Activated CD4-positive, alpha-beta T cell treated with anti-CD3 and anti-CD28 coated beads for 48 hours (primary cell): ENCODE measurements at regions not wholly inside any gene's neighbourhood (a gene's known extent, or its start where the extent isn't known, plus 50 kb on each side); places are given as distances from the start of the nearest gene placed in this dataset.
"Not testable (repeated sequence)": the region's sequence is repeated elsewhere in the genome, so short reads cannot be mapped to it uniquely, and the experiment has no call there.

Source experiments
- DNase-seq: peaks from one replicate; pipeline ENCODE4 v3.0.0-alpha.2; 2020

- no peak for DNase-seq
Observed at GRCh38 chr2:129478902-129479517, 500.5 kb upstream of the RAB6C start.

GRCh38 chr2:129479892-129480291 lies 499.6 kb upstream of the RAB6C start:
- no peak for DNase-seq

GRCh38 chr2:129480790-129481189 lies 498.7 kb upstream of the RAB6C start:
- no peak for DNase-seq

GRCh38 chr2:129481306-129482219 lies 497.9 kb upstream of the RAB6C start:
- no peak for DNase-seq

GRCh38 chr2:129482626-129483025 lies 496.8 kb upstream of the RAB6C start:
- no peak for DNase-seq

- no peak for DNase-seq
Observed at GRCh38 chr2:129483366-129483765, 496.1 kb upstream of the RAB6C start.

GRCh38 chr2:129484999-129485897 lies 494.2 kb upstream of the RAB6C start:
- DNase-seq: no peak

- no peak for DNase-seq
Observed at GRCh38 chr2:129488376-129488775, 491.1 kb upstream of the RAB6C start.

GRCh38 chr2:129490641-129491040 lies 488.8 kb upstream of the RAB6C start:
- no peak for DNase-seq

GRCh38 chr2:129491308-129491707 lies 488.2 kb upstream of the RAB6C start:
- DNase-seq: no peak

- DNase-seq: no peak
Observed at GRCh38 chr2:129492548-129492947, 486.9 kb upstream of the RAB6C start.

GRCh38 chr2:129499747-129500146 lies 479.7 kb upstream of the RAB6C start:
- DNase-seq: no peak

- DNase-seq: no peak
Observed at GRCh38 chr2:129502781-129503180, 476.7 kb upstream of the RAB6C start.

GRCh38 chr2:129504646-129505045 lies 474.8 kb upstream of the RAB6C start:
- no peak for DNase-seq

GRCh38 chr2:129518937-129519336 lies 460.5 kb upstream of the RAB6C start:
- DNase-seq: no peak

- not testable (repeated sequence) for DNase-seq
Observed at GRCh38 chr2:129532158-129532557, 447.3 kb upstream of the RAB6C start.

GRCh38 chr2:129548880-129549279 lies 430.6 kb upstream of the RAB6C start:
- no peak for DNase-seq

- no peak for DNase-seq
Observed at GRCh38 chr2:129550536-129550935, 428.9 kb upstream of the RAB6C start.

- DNase-seq: no peak
Observed at GRCh38 chr2:129554373-129554772, 425.1 kb upstream of the RAB6C start.

- no peak for DNase-seq
Observed at GRCh38 chr2:129559101-129559500, 420.4 kb upstream of the RAB6C start.

GRCh38 chr2:129565551-129566109 lies 413.8 kb upstream of the RAB6C start:
- no peak for DNase-seq

- not testable (repeated sequence) for DNase-seq
Observed at GRCh38 chr2:129570812-129571211, 408.7 kb upstream of the RAB6C start.

GRCh38 chr2:129575431-129575830 lies 404.0 kb upstream of the RAB6C start:
- DNase-seq: no peak
